Coronary artery (tissue), 2 donors: ENCODE measurements at regions not wholly inside any gene's neighbourhood (a gene's known extent, or its start where the extent isn't known, plus 50 kb on each side); places are given as distances from the start of the nearest gene placed in this dataset.
A peak's percentile ranks its signal among the peaks of the same experiment; 100 is the strongest.

Experiments used
- DNase-seq: peaks from one replicate; pipeline ENCODE4 v3.0.0-alpha.2; 2017; ENCODE audit warnings: low spot score
- H3K27ac ChIP-seq, 2 donors: fragments of 200-600 bp; sonication (generic); one replicate each; pipeline ENCODE4 v1.5.1; 2016 to 2019
- H3K4me3 ChIP-seq: fragments of 200-600 bp; sonication (generic); 2 replicates; pipeline ENCODE4 v1.5.1; 2016; ENCODE audit warnings: mild to moderate bottlenecking, moderate library complexity
- TF ChIP-seq, protein P1 (sequence below): fragments of 200-600 bp; sonication (generic); IDR thresholded peaks from one replicate; pipeline ENCODE4 v1.5.1; 2019; ENCODE audit warnings: antibody characterized with exemption

DNA sequence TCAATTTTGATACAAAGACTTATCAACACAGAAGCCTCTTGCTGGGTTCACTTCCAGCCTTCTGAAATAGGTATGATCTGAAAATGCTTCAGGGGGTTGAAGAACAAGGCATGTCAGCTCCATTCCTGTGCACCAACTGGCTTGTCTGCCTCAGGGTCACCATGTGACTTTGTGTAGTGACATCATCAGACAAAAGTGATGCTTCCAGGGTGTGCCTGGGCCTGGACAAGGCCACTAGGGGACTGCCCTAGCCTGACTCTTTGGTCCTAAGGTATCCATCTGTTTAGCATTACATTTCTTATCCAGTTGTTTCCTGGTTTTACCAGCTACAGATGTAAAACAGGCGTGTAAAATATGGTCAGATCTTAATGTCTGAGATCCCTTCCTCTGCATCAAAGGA is 155.6 kb downstream of the CAND1 start:
- TF ChIP-seq, protein P1, sequence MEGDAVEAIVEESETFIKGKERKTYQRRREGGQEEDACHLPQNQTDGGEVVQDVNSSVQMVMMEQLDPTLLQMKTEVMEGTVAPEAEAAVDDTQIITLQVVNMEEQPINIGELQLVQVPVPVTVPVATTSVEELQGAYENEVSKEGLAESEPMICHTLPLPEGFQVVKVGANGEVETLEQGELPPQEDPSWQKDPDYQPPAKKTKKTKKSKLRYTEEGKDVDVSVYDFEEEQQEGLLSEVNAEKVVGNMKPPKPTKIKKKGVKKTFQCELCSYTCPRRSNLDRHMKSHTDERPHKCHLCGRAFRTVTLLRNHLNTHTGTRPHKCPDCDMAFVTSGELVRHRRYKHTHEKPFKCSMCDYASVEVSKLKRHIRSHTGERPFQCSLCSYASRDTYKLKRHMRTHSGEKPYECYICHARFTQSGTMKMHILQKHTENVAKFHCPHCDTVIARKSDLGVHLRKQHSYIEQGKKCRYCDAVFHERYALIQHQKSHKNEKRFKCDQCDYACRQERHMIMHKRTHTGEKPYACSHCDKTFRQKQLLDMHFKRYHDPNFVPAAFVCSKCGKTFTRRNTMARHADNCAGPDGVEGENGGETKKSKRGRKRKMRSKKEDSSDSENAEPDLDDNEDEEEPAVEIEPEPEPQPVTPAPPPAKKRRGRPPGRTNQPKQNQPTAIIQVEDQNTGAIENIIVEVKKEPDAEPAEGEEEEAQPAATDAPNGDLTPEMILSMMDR: no peak
- H3K27ac ChIP-seq: no peak overlapping the region
- DNase-seq: no peak

DNA sequence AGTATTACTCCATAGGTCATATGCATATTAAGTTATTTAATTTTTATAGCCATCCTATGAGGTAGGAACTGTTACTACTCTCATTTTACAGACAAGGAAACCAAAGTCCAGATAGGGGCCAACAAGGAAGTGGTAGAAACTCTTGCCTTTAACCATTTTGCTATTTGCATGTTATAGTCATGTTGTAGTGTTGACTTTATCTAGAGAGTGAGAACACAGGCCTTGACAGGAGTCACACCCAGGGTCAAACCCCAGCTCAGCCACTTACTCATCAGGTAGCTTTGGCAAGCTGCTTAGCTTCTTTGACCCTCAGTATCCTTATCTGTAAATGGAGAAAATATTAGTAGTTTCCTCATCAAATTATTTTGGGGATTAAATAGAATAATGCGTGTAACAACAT is 156.2 kb downstream of the CAND1 start:
- DNase-seq: no peak
- Histone ChIP-seq H3K4me3 (no peak overlapping the region), H3K27ac (no peak overlapping the region)
- TF ChIP-seq, protein P1: no peak

More for the DNA sequence above, 155.6 kb downstream of the CAND1 start:
- no peak overlapping the region for H3K4me3 ChIP-seq

DNA sequence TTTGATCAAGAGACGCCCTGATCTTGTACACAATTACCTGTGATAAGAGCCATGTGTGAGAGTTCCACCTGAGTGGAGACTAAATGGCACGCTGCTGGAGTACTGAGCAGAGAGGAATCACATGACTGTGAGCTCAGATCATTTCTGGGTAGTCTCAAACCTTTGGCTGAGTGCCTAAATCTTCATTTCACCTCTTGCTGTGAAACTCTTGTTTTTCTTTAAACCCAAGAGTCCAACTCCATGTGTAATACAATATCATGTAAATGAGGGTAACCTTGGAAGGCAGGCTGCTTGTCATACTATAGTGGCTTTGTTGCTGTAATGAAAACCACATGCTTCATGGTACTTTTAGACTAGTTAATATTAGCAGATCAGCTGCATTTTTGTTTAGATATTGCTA is 156.9 kb downstream of the CAND1 start:
- TF ChIP-seq, protein P1: no peak
- Histone ChIP-seq H3K27ac (no peak overlapping the region), H3K4me3 (no peak overlapping the region)
- no peak for DNase-seq

DNA sequence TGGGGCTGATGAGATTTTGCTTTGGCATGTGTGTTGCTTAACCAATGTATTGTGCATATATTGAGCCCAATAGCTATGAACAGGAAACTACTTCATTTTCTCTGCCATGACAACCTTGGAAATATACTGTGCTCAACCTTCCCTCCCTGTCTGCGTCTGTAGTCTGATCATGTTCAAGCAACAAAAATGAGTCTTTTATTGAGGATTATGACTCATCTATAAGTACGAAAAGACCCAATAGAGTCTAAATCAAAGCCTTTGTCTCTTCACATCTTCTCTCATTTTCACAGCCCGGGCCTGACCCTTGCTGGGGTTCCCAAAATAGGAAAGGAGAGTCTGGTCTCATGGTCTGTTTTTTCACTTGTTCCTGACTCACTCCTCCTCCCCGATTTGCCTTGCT is 158.2 kb downstream of the CAND1 start:
- TF ChIP-seq, protein P1: no peak
- no peak for DNase-seq
- Histone ChIP-seq H3K27ac (no peak overlapping the region), H3K4me3 (no peak overlapping the region)

DNA sequence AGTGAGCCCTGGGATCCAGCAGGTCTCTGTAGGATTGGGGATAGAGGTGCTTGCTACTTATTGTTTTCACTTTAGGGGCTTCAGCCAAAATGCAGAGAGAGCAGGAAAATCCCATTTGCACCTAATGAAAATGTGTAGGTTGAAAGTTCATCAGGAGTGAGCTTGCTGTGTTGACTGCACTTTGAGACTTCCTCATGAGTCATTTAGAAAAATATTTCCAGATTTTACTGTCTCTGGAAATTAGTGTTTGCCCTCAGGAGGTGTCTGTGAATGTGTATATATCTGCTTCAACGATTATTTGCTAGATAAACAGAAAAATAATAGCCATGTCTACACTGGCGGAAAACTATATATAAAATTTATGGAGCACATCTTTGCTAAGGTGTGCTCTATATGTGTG is 159.3 kb downstream of the CAND1 start:
- DNase-seq: no peak
- no peak overlapping the region for H3K4me3 ChIP-seq
- H3K27ac ChIP-seq: no peak overlapping the region
- TF ChIP-seq, protein P1: no peak

DNA sequence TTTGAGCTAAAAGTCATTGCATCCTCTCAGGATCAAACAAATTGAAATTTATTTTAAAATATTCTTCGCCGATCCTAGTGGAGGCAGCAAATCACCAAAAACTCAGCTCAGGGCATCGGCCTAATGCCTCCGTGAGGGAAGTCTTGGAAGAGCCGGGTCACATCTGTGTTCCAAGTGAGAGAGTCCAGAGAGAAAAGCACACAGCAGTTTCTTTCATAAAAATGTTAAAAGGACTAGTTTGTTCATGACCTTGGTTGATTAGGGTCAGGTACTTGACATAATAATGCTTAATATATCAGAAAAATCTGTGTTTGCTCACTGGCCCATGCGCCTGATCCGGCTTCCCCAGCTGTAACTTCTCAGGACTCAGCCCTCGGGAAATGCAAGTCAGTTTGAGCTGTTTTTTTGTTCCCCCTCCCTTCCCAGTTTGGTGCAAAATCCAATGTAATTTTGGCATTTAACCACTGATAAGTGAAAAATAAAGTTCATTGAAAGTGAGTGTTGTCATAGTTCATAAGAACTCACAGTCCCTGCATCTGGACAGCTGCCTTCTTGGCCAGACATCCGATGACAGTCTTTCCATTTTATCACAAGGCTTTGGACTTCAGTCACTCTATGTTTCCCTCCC is 161.7 kb downstream of the CAND1 start:
- H3K4me3 ChIP-seq: no peak overlapping the region
- TF ChIP-seq, protein P1: no peak
- peak overlapping the region; percentile 65 to 66 for H3K27ac ChIP-seq
- DNase-seq: peak; percentile 78

DNA sequence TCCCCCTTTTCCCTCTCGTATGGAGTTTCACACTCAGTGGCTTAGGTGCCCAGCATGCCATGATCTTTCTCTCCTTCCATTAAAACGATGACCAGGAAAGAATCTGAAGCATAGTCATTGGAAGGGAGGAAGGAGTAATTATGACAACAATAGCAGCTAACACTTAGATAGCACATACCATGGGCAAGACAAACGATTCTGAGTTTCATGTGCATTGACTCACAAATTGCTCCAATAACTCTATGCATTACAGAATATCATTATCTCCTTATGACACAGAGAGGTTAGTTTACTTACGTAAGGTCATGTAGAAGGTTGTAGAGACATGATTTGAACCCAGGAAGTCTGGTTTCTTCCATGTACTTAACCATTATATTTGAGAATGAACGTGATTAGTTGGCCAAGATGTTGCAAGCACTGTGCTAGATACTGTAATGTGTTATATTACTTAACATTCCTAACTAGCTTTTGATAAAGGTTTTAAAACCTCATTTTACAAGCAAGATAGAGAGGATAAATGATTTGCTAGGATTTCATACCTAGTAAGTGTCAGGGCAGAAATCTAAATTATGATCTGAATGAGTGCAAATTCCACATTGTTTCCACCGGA is 162.4 kb downstream of the CAND1 start:
- no peak for DNase-seq

More for the DNA sequence above, 162.4 kb downstream of the CAND1 start:
- Histone ChIP-seq H3K4me3 (no peak overlapping the region), H3K27ac (peak overlapping the region; percentile 65 to 66)
- TF ChIP-seq, protein P1: no peak
